NCI-H187 (cell line): ENCODE measurements at regions not wholly inside any gene's neighbourhood (a gene's known extent, or its start where the extent isn't known, plus 50 kb on each side); places are given as distances from the start of the nearest gene placed in this dataset.

ENCODE experiments used
- DNase-seq, 2 experiments: peaks; one replicate each; lab custom pipeline; 2025; lab: John Stamatoyannopoulos, UW

DNA sequence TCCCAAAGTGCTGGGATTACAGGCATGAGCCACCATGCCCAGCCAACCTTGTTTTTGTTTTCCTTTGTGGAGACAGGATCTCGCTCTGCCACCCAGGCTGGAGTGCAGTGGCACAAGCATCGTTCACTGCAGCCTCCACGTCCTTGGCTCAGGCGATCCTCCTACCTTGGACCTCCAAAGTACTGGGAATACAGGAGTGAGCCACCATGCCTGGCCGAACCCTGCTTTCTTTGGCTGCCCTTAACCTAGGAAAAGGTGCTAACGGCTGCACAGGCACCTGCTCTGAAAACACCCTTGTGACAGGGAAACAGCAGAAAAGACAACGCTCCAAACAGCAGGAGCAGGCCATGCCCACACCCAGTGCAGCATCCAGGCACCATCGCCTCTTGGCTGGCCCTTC is 71.9 kb downstream of the OAT start:
- DNase-seq, result no peak

DNA sequence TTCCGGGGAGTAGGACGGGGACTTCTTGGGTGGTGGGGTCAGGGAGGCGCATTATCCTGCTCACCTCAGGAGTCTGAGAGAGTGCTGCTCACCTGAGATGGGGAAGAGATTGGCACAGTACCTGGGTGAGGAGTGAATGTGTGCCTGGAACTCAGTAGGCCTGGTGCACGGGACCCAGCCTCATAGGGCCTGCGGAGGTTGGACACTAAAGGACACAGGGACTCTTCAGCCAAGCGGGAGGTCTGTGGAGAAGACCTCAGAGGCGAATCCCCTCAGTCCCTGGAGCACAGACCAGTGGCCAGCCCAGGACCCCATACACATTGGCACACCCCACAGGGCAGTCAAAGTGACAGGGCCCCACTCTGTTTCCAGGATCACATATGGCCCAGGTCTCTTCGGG is 73.2 kb downstream of the OAT start:
- no peak for DNase-seq

DNA sequence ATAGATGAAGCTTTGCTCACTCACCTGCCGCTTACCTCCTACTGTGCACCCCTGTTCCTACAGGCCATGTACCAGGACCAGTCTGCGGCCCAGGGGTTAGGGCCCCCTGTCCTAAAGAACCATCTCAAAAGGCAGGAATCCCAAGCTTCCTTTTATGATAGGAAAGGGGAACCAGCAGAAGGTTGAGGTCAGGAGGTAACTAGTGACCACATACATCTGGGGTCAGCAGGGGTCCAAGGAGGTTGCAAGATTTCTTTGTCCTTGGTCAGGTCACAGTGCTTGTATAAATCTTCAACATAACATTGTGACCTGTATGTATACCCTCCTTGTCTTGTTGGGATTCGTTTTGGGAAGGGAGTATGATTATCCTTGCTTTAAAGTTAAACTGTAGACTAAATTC is 73.8 kb downstream of the OAT start:
- no peak for DNase-seq

DNA sequence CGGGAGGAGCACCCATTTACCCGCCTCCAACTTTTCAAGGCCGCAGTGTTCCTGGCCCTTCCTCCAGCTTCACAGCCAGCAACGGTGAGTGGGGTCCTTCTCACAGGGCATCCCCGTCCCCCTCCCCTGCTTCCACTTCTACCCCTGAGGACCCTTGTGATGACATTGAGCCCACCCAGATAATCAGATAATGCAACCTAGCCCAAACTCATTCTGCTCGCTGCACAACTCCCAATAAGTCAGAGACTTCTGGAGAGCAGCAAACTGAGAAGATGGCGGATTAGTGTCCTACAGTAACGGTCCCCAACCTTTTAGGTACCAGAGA is 74.5 kb downstream of the OAT start:
- DNase-seq, result no peak

DNA sequence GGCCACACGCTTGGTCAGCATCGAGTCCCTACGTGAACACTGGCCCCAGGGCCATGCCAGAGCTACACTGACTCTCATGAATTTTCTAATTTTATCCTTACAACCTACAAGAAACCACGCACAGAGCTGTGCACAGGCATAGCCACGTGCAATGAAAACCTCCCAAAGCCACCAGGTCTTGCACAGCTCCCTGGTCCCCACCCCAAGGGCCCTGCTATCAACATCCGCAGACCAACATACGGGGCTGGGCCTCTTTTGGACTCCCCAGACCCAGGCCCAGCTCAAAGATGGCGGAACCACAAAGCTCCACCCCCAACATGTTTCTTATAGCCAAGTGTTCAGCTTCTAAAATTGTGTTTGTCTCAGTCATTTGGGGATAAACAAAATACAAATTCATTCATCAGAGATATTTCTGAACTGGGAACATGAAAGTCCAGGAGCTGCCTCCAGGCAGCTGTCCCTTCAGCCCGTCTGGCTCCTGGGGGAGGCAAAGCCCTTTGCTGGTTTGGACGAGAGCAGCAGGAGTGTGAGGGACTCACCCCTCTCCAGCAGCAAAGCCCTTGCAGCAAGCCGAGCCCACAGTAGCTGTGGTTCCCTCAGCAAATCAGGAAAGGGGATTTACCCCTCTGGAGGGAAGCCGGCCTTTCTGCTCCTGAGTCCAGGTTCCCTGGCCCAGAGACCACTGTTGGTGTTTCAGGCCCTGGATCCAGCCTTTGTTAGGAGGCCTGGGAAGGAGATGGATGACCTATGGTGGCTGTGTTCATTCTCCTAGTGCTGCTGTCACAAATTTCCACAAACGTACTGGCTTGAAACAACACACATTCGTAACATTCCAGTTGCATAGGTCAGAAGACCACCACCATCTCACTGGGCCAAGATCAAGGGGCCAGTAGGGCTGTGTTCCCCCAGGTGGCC is 75.1 kb downstream of the OAT start:
- no peak for DNase-seq

DNA sequence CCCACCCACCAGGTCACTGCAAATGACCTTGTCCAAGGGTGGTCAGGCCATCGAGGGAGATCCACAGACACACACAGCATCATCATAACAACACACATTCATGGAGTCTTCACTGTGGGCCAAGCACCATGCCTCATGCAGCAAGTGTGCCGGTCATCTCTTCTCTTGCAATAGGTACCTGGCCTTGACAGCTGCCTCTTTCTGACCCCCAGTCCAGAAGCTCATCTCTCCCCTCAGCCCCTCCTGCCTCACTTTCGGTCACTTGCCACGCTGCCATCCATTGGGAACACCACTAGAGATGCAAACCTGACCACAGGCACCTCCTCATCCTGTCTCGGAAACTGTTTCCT is 75.9 kb downstream of the OAT start:
- DNase-seq, result no peak

DNA sequence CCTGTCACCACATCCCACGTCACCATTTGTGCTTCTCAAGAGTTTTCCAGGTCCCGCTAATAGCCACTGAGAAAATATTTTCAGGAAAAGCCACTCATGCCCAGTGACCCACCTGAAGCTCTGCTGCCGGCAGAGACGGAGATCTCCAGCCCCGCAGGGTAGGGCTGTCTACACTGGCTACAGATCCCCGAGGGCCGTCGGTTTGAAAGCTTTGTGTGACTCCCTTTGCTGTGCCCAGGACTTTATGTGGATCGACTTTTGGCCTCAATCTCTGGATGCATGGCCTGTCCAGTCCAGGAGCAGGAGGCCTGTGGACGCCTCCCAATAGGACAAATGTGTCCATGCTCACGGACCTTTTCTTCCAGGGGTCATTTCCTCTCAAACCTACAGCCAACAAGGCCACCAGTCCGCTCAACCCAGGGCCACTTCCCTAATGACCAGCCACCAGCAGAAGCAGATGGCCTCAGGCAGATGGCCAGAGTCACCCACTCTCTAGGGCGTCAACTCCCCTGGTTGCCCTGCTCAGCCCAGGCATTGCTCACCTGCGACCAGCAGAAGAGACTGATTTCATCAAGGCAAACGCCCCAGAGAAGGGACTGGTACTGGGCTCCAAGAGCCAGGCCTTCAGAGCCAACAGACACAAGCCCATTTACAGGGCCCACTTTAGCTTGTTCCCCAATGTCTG is 76.4 kb downstream of the OAT start:
- no peak for DNase-seq

DNA sequence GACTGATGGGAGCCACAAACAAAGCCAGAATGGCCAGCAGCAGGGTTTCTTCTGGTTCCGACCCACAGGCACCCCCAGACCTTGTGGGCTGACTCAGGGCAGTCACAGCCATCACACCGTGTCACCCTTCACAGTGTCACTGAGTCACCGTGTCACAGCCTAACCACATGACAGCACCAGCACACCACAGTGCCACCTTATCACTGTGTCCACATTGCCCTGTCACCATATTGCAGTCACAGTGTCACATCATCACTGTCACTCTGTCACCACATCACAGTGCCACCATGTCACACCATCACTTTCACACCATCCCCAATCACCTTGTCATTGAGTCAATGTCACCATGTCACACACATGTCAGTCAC is 77.0 kb downstream of the OAT start:
- DNase-seq, result no peak

DNA sequence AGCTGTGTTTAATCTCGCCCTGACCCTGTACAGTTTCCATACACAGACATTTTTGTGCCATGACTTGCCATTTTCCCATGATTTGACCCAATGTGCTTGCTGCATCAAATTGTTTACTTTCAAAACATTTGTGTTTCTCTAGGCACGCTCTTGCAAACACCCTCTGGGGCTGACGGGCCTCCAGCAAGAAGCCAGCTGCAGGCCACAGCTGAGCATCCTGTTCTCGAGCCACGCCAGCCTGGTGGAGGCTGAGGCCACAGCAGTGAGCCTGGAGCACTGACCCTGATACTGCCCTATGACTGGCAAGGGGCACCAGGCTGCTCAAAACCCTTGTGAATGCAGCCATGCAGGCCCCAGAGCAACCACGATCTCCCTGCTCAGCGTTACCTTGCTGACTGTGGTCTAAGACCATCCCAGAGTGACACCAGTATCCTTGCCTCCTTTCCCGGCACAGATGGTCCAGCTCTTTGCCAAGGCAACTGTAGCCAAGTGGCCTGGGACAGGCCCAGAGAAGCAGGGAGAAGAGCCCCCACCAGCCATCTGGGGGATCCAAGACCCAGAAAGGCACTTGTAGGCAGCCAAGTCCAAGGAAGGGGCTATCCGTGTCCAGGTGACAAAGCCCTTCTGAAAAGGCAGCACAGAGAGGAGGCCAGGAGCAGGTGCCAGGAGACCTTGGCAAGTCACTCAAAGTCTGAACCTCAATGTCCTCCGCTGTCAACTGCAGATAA is 78.5 kb downstream of the OAT start:
- DNase-seq, result no peak

DNA sequence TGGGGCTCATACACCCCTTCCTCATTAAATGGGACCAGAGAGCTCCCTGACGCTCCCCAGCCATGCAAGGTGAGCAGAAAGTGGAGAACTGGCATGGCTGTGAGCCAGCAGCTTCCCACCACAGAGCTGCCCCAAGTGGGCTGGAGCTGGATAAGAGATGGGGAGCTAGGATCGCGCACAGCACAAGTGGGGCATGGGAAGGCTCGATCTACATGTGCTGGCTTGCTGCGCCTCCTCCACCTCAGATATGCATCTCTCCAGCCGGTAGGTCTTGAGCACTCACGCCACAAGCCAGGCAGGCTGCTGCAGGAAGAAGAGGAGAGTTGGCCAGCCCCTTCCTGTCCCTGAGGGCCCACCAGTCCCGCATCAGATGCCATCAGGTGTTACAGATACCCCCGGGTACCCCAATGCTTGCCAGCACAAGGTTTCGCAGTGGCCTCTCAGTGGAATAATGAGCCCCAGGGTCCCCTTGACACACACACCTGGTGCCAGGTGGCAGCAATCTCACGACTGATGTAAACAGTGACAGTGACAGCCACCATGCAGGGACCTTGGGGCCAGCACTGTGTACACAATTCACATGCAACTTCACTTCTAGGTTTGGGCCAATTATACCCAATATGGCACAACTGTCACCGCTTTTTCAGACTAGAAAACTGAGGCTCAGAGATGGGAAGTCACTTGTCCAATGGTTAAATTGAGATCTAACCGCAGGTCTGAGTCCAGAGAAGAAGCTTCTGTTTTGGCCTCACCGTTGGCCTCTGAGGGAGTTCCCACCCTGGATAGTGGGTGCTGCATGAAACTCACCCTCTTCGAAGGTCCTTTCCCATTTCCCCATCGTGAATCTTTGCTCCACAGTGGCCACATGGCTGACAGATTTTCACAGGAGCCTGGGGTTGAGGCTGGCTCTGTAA is 79.3 kb downstream of the OAT start:
- DNase-seq, result no peak

DNA sequence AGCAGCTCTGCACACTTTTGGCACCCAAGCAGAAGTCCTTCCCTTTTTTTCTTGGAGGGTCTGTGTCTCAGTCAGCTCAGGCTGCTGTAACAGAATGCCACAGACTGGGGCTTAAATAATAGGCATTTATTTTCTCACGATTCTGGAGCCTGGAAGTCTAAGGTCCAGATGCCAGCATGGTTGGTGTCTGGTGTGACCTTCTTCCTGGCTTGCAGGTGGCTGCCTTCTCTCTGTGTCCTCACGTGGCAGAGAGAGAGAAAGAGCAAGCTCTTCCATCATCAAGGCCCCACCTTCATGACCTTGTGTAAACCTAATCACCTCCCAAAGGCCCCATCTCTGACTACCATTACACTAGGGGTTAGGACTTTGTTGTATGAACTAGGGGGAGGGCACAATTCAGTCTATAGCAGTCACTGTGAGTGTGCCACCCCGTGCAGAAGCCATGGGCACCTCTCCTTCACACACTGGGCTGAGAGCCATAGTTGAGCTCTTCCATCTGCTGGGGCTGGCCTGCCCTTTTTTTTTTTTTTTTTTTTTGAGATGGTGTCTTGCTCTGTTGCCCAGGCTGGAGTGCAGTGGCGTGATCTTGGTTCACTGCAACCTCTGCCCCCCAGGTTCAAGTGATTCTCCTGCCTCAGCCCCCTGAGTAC is 80.3 kb downstream of the OAT start:
- DNase-seq, result no peak

DNA sequence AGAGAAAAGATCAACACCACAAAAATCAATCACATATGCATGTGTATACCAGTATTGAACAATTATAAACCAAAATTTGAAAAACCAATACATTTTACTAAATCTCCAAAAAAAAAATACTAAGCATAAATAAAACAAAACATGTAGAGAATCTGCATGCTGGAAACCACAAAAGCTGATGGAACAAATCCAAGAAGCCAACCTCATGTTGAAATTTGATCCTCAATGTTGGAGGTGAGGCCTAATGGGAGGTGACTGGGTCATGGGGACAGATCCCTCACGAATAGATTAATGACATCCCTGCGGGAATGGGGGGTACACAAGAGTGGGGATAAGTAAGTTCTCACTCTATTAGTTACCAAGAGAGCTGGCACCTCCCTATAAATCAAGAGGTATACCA is 82.5 kb downstream of the OAT start:
- DNase-seq, result no peak

DNA sequence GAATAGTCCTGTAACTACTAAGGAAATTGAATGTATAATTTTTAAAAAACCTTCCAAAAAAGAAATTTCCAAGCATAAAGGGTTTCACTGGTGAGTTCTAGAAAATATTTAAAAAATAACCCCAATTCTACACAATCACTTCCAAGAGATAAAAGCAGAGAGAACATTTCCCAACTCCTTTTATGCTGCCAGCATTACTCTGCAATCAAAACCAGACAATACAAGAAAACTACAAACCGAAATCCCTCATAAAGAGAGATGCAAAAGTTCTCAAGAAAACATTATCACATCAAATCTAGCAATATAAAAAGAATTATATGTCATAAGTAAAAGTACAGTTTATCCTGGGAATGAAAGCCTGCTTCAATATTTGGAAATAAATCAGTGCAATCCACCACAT is 84.8 kb downstream of the OAT start:
- no peak for DNase-seq

DNA sequence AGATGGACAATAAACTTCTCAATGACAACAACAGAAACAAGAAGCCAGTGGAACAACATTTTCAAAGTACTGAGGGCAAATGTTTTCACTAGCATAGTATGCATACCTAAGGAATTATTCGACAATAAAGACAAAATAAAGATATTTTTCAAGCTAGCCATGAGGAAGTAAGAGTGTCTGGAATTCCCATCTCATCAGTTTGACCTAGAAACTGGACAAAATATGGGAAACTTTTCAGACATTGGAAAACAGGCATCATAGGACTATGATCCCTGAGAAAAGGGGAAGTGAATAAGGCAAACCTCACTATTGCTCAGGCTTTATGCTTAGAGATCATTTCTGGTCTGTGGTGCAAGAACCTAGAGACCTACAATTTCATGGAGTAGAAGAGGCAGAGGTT is 86.3 kb downstream of the OAT start:
- DNase-seq, result no peak

DNA sequence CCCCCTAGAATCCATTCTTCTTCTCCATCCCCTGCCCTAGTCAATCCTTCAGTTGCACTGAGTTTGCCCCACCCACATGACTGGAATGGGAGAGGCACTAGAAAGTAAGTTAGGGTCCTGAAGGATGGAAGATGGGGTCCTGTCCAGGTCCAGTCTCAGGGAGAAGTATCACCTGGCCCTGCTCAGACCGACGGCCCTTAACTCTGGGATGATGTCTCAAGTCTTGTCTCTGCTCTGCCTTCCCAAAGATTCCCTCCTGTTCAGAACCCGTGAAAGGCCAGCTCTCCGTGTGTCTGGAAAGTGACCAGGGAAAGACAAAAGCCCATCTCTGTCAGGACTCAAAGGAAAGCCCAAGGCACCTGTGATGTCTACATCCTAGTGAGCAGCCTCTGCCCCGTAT is 88.8 kb downstream of the OAT start:
- DNase-seq, result no peak

DNA sequence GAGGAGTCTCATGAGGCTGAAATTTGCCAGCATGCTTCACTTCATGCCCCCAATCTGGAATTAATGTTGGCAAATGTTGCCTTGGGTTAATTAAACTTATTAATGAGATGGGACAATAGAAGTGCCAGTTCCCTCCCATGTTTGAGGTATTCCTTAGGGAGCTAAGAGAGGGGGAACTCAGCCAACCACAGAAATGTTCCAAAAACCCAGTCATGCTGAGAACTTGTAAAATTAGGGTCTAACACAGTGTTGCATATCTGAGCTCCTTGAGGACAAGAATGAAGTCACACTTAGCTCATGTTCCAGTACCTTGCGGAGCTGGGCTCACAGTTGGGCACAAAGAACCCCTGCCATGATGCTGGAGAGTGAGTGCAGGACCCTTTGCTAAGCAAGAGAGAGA is 89.4 kb downstream of the OAT start:
- no peak for DNase-seq

DNA sequence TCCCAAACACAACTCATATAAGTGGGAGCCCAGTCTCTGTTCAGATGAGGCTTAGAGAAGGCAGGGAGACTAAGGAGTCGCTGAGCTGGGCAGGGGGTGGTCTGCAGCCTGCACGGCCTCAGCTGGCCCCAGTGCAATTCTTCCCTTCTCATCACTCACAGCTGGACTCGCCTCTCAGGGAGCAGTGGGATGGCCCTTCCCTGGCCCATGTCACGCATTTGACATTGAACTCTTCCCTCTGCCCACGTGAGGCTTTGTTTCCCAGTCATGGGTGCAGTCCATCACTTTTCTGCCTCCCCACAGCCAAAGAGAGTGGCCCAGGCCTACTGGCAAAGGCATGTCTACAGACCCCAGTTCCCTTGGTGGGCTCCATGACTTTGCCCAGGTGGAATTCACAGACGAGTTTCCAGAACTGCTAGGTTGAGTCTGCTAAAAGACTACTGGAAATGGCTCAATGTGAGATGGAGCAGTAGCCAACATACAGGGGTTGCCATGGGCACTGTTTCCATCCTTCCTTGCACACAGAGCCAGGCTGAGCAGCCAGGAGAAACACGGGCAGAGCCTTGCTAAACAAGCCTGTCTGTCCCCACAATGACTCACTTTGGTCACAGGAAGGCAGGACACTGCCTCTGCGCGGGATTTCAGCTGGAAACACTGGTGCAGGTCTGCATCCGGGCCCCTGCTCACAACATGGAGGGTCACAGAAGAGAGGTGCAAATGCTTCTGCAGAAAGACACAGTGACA is 90.1 kb downstream of the OAT start:
- no peak for DNase-seq

DNA sequence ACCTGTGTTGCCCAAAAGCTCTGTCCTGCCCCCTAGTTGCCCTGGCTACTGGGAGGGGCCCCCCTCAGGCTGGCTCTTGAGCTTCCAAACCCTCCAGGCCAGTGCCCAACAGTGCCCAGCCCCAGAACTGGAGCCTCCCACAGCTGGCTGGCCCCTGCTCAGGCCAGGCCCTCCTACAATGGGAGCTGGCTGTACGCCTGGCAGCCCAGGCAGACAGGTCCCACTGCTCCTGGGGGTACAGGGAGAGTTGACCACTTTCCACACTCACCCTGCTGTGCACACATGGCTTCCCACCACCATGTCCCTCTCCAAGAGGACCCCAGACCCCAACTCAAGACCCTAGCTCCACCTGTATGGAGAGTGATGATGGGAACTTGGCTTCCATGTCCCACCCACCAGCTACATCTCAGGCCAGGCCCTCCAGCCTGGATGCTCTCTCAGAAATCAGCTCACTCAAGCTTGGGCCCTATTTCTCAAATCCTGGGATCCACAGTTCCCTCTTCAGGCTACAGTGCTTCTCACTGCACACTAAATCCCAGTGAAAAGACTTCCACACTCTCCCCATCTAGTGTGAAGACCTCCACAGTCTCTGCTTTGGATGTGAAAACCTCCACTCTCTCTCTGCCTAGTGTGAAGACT is 92.6 kb downstream of the OAT start:
- no peak for DNase-seq

DNA sequence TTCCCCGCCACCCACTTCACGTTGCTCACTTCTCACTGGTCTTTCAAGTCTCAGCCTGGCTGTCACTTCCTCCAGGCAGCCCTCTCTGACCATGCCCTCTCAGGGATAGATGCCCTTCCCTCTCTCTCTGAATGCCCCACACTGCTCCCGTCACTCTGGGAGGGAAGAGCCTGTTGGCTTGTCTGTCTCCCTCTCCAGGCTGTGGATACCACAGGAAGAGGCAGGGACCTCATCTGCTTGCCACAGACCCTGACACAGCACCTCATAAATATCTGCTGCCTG is 93.1 kb downstream of the OAT start:
- DNase-seq, result no peak

DNA sequence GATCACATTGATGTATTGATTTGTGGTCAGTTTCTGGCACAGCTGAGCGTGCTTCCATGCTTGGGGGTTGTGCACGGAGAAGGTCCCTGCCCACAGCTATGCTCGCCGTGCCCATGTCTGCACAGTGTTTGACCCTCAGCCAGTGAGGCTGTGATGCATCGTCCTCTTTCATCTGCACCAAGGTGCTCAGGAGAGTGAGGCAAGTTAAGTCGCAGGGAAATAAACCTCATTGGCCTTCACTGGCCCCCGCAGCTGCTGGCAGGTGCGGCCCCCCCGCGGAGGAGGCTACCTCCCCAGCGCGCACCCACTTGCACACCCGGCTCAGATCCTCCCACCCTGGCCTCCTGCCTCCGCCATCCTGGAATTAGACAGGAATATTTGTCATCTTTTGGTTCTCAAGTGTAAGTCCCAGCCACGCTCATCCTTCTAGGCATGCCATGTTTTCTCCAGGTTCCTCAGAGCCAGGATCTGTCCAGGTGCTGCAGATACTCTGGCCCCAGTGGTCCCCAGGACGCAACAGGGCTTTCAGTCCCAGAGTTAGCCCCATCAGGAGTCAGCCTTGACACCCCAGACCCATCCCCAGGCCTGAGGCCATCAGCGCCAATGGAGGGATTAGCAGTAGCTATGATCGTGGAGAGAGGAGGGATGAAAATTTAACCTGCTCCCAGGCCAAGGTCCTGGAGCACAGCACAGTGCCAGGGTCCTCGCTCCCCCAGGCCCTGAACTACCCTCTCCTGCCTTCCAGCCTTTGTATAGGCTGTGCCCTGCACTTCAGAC is 93.7 kb downstream of the OAT start:
- DNase-seq, result no peak
